GM12873 (cell line): ENCODE measurements at regions not wholly inside any gene's neighbourhood (a gene's known extent, or its start where the extent isn't known, plus 50 kb on each side); places are given as distances from the start of the nearest gene placed in this dataset.

Experiments used
- TF ChIP-seq, protein P1 (sequence below): IDR thresholded peaks from 2 replicates; pipeline ENCODE4 v1.5.1; 2012; ENCODE audit warnings: low read depth, mild to moderate bottlenecking, moderate library complexity, low read length, control low read depth; ENCODE audit not compliant: insufficient read depth; ENCODE audit errors: missing control alignments

DNA sequence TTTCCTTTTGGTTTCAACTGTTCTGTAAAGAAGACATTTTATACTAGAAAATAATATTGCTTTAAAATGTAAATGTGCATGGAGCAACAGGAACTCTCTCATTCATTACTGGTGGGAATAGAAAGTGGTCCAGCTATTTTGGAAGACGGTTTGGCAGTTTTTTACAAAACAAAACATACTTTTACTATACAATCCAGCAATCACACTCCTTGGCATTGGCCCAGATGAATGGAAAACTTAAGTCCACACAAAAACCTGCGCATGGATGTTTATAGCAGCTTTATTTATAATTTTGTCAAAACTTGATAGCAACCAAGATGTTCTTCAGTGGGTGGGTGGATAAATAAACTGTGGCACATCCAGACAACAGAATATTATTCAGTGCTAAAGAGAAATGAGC lies 49.9 kb upstream of the SEPTIN5 start:
- TF ChIP-seq, protein P1, sequence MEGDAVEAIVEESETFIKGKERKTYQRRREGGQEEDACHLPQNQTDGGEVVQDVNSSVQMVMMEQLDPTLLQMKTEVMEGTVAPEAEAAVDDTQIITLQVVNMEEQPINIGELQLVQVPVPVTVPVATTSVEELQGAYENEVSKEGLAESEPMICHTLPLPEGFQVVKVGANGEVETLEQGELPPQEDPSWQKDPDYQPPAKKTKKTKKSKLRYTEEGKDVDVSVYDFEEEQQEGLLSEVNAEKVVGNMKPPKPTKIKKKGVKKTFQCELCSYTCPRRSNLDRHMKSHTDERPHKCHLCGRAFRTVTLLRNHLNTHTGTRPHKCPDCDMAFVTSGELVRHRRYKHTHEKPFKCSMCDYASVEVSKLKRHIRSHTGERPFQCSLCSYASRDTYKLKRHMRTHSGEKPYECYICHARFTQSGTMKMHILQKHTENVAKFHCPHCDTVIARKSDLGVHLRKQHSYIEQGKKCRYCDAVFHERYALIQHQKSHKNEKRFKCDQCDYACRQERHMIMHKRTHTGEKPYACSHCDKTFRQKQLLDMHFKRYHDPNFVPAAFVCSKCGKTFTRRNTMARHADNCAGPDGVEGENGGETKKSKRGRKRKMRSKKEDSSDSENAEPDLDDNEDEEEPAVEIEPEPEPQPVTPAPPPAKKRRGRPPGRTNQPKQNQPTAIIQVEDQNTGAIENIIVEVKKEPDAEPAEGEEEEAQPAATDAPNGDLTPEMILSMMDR, result no peak
